WTC11 (cell line): ENCODE measurements at regions not wholly inside any gene's neighbourhood (a gene's known extent, or its start where the extent isn't known, plus 50 kb on each side); places are given as distances from the start of the nearest gene placed in this dataset.

ENCODE experiments used
- ATAC-seq: fragments of 200-7000 bp; cut with Tn5 transposase; 2 replicates; pipeline ENCODE4 v1.10.0; 2021; ENCODE audit warnings: mild to moderate bottlenecking, moderate library complexity
- CTCF ChIA-PET: fragments of 300-600 bp; sonication (Branson Sonifier 250); formaldehyde crosslinking; loops from one replicate; lab custom pipeline; 2021; ENCODE audit warnings: antibody characterized with exemption; lab: Charles Lee
- POLR2A ChIA-PET: fragments of 350-600 bp; sonication (Branson Sonifier 250); formaldehyde crosslinking; loops from one replicate; lab custom pipeline; 2021; ENCODE audit warnings: antibody characterized with exemption; lab: Charles Lee
- DNase-seq: peaks from one replicate; pipeline ENCODE4 v3.0.0; 2021; ENCODE audit warnings: low spot score
- H3K27ac Mint-ChIP-seq: 2 replicates; pipeline ENCODE4 v1.8.0; 2021; ENCODE audit warnings: mixed read lengths
- H3K27me3 Mint-ChIP-seq: 2 replicates; pipeline ENCODE4 v1.8.0; 2021; ENCODE audit warnings: low read depth, mild to moderate bottlenecking, moderate library complexity, mixed read lengths
- H3K36me3 Mint-ChIP-seq: 2 replicates; pipeline ENCODE4 v1.8.0; 2021; ENCODE audit warnings: mixed read lengths
- H3K4me1 Mint-ChIP-seq: 2 replicates; pipeline ENCODE4 v1.8.0; 2022; ENCODE audit warnings: mixed read lengths
- H3K4me3 Mint-ChIP-seq: 2 replicates; pipeline ENCODE4 v1.8.0; 2021; ENCODE audit warnings: mild to moderate bottlenecking, moderate library complexity, mixed read lengths
- H3K9me3 Mint-ChIP-seq: 2 replicates; pipeline ENCODE4 v1.8.0; 2021; ENCODE audit warnings: mixed read lengths
- AR ChIP-seq: fragments of 250-450 bp; sonication (Bioruptor Pico); IDR thresholded peaks from 2 replicates; pipeline ENCODE4 v1.9.0; 2021; ENCODE audit warnings: mild to moderate bottlenecking
- ARID4B ChIP-seq: sonication (generic); formaldehyde crosslinking; IDR thresholded peaks from 2 replicates; pipeline ENCODE4 v1.8.0; 2023; ENCODE audit warnings: missing genetic modification reagents, mild to moderate bottlenecking, borderline replicate concordance
- CBFB ChIP-seq: sonication (generic); formaldehyde crosslinking; IDR thresholded peaks from 2 replicates; pipeline ENCODE4 v1.8.1; 2022; ENCODE audit warnings: mild to moderate bottlenecking, low read depth, missing genetic modification reagents
- CDX4 ChIP-seq: fragments of 250-450 bp; sonication (Bioruptor Pico); IDR thresholded peaks from 2 replicates; pipeline ENCODE4 v1.9.0; 2021; ENCODE audit warnings: moderate library complexity, mild to moderate bottlenecking, inconsistent platforms, borderline replicate concordance
- E2F5 ChIP-seq: sonication (generic); formaldehyde crosslinking; IDR thresholded peaks from 2 replicates; pipeline ENCODE4 v1.8.1; 2022; ENCODE audit warnings: mild to moderate bottlenecking, moderate library complexity, missing genetic modification reagents
- ELF4 ChIP-seq: sonication (generic); formaldehyde crosslinking; IDR thresholded peaks from 2 replicates; pipeline ENCODE4 v1.8.1; 2022; ENCODE audit warnings: low read depth, mild to moderate bottlenecking, moderate library complexity, missing genetic modification reagents
- FOXJ3 ChIP-seq: sonication (generic); formaldehyde crosslinking; IDR thresholded peaks from 2 replicates; pipeline ENCODE4 v1.9.0; 2021; ENCODE audit warnings: missing genetic modification reagents, mild to moderate bottlenecking, borderline replicate concordance
- GABPB1 ChIP-seq: sonication (generic); formaldehyde crosslinking; IDR thresholded peaks from 2 replicates; pipeline ENCODE4 v1.8.1; 2023; ENCODE audit warnings: mild to moderate bottlenecking, missing genetic modification reagents
- GTF2I ChIP-seq: fragments of 250-450 bp; sonication (Bioruptor Pico); conservative IDR thresholded peaks from 2 replicates; pipeline ENCODE4 v1.4.0; 2021; ENCODE audit warnings: mild to moderate bottlenecking
- MLX ChIP-seq: sonication (generic); formaldehyde crosslinking; IDR thresholded peaks from 2 replicates; pipeline ENCODE4 v1.8.1; 2023; ENCODE audit warnings: mild to moderate bottlenecking, missing genetic modification reagents, moderate library complexity
- MYBL2 ChIP-seq: sonication (generic); formaldehyde crosslinking; IDR thresholded peaks from 2 replicates; pipeline ENCODE4 v1.8.1; 2023; ENCODE audit warnings: mild to moderate bottlenecking, moderate library complexity, missing genetic modification reagents
- NFATC4 ChIP-seq: fragments of 250-450 bp; sonication (Bioruptor Pico); IDR thresholded peaks from 2 replicates; pipeline ENCODE4 v1.9.0; 2021; ENCODE audit warnings: mild to moderate bottlenecking
- NFYB ChIP-seq: sonication (generic); formaldehyde crosslinking; conservative IDR thresholded peaks from 2 replicates; pipeline ENCODE4 v1.8.0; 2022; ENCODE audit warnings: low read depth, missing genetic modification reagents
- NR1H2 ChIP-seq: sonication (generic); formaldehyde crosslinking; IDR thresholded peaks from 2 replicates; pipeline ENCODE4 v1.9.0; 2021; ENCODE audit warnings: mild to moderate bottlenecking, moderate library complexity, missing genetic modification reagents
- NR3C1 ChIP-seq: sonication (generic); formaldehyde crosslinking; conservative IDR thresholded peaks from 2 replicates; pipeline ENCODE4 v1.8.1; 2023; ENCODE audit warnings: low read depth, mild to moderate bottlenecking, missing genetic modification reagents
- STAT6 ChIP-seq: sonication (generic); formaldehyde crosslinking; conservative IDR thresholded peaks from 2 replicates; pipeline ENCODE4 v1.8.1; 2023; ENCODE audit warnings: mild to moderate bottlenecking, low read depth, missing genetic modification reagents, moderate library complexity

- ChIA-PET POLR2A (no interaction called here), CTCF (no interaction called here)
- Mint-ChIP-seq H3K9me3 (no peaks in the 10 kb centered on the region; the same call in 1 of the 2 replicates), H3K36me3 (peaks cover 4% of the 10 kb centered on the region; the same call in 1 of the 2 replicates), H3K27ac (no peak overlapping the region), H3K27me3 (no peaks in the 10 kb centered on the region), H3K4me1 (no peaks in the 10 kb centered on the region), H3K4me3 (no peak overlapping the region)
- DNase-seq (no peak), ATAC-seq (no peak)
- TF ChIP-seq FOXJ3 (CRISPR knock-in tag) (no peak), STAT6 (no peak), CBFB (CRISPR knock-in tag) (no peak), NFYB (CRISPR knock-in tag) (no peak), CDX4 (CRISPR knock-in tag) (no peak), MLX (no peak), MYBL2 (CRISPR knock-in tag) (no peak), GTF2I (CRISPR knock-in tag) (no peak), NR1H2 (CRISPR knock-in tag) (no peak), NR3C1 (CRISPR knock-in tag) (no peak), ELF4 (CRISPR knock-in tag) (no peak), AR (CRISPR knock-in tag) (no peak), ARID4B (CRISPR knock-in tag) (no peak), NFATC4 (CRISPR knock-in tag) (no peak), GABPB1 (CRISPR knock-in tag) (no peak), E2F5 (no peak)
- TF ChIP-seq, all 79 proteins: peak for 0
These were observed 1770.8 kb upstream of the CDH9 start for GRCh38 chr5:28808967-28809810.
